ENCODE measurements at regions not wholly inside any gene's neighbourhood (a gene's known extent, or its start where the extent isn't known, plus 50 kb on each side); places are given as distances from the start of the nearest gene placed in this dataset.

DNA sequence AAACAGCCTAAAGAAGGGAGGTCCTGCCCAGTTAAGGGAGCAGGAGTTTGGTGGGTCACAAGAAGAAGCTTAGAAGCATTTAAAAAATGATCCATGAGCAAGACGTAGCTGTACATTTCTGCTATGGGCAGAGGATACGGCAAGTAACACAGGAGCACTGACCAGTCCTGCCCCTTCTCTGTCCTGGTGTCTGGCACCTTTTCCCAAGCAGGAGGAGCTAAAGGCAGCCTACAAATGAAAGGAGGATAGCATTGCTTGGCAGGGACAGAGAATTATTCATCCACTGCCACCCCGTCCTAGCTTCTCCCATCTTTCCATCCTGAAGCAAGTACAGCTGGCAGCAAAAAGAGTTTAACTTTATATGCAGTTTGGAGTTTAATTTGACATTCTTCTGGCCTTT is 1077.6 kb downstream of the TYW1 start:
- TF ChIP-seq, protein P1, sequence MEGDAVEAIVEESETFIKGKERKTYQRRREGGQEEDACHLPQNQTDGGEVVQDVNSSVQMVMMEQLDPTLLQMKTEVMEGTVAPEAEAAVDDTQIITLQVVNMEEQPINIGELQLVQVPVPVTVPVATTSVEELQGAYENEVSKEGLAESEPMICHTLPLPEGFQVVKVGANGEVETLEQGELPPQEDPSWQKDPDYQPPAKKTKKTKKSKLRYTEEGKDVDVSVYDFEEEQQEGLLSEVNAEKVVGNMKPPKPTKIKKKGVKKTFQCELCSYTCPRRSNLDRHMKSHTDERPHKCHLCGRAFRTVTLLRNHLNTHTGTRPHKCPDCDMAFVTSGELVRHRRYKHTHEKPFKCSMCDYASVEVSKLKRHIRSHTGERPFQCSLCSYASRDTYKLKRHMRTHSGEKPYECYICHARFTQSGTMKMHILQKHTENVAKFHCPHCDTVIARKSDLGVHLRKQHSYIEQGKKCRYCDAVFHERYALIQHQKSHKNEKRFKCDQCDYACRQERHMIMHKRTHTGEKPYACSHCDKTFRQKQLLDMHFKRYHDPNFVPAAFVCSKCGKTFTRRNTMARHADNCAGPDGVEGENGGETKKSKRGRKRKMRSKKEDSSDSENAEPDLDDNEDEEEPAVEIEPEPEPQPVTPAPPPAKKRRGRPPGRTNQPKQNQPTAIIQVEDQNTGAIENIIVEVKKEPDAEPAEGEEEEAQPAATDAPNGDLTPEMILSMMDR (conservative IDR thresholded peaks at IDR 0.05; ENCODE audit: low read depth, low read length) = no peak
- TF ChIP-seq EZH2 (IDR thresholded peaks at IDR 0.05; ENCODE audit: borderline replicate concordance, low read depth, low read length, poor library complexity, severe bottlenecking) = no peak

All from A673 (cell line).